GM12875 (cell line): ENCODE measurements at regions not wholly inside any gene's neighbourhood (a gene's known extent, or its start where the extent isn't known, plus 50 kb on each side); places are given as distances from the start of the nearest gene placed in this dataset.

Experiments
- H3K4me3 ChIP-seq: one replicate; pipeline ENCODE4 v1.5.1; 2011; ENCODE audit warnings: low read depth, low read length, control low read depth
- CTCF ChIP-seq: IDR thresholded peaks from 2 replicates; pipeline ENCODE4 v1.5.1; 2011; ENCODE audit warnings: low read depth, mild to moderate bottlenecking, control low read depth, inconsistent platforms, low read length, moderate library complexity, borderline replicate concordance; ENCODE audit not compliant: insufficient read depth

- no peak for TF ChIP-seq CTCF
- no peak overlapping the region for H3K4me3 ChIP-seq
Observed at GRCh38 chr17:79176792-79177601, 102.4 kb downstream of the ENGASE start.

GRCh38 chr17:79174905-79175856 lies 100.6 kb downstream of the ENGASE start:
- H3K4me3 ChIP-seq: no peak overlapping the region
- no peak for TF ChIP-seq CTCF

GRCh38 chr17:79174193-79174765 lies 99.7 kb downstream of the ENGASE start:
- no peak for TF ChIP-seq CTCF
- no peak overlapping the region for H3K4me3 ChIP-seq

GRCh38 chr17:79171188-79171587 lies 96.6 kb downstream of the ENGASE start:
- TF ChIP-seq CTCF: no peak
- no peak overlapping the region for H3K4me3 ChIP-seq

GRCh38 chr17:79169861-79170260 lies 95.2 kb downstream of the ENGASE start:
- TF ChIP-seq CTCF: no peak
- H3K4me3 ChIP-seq: no peak overlapping the region

- no peak overlapping the region for H3K4me3 ChIP-seq
- TF ChIP-seq CTCF: no peak
Observed at GRCh38 chr17:79169366-79169765, 94.7 kb downstream of the ENGASE start.
